ENCODE measurements at regions not wholly inside any gene's neighbourhood (a gene's known extent, or its start where the extent isn't known, plus 50 kb on each side); places are given as distances from the start of the nearest gene placed in this dataset.

DNA sequence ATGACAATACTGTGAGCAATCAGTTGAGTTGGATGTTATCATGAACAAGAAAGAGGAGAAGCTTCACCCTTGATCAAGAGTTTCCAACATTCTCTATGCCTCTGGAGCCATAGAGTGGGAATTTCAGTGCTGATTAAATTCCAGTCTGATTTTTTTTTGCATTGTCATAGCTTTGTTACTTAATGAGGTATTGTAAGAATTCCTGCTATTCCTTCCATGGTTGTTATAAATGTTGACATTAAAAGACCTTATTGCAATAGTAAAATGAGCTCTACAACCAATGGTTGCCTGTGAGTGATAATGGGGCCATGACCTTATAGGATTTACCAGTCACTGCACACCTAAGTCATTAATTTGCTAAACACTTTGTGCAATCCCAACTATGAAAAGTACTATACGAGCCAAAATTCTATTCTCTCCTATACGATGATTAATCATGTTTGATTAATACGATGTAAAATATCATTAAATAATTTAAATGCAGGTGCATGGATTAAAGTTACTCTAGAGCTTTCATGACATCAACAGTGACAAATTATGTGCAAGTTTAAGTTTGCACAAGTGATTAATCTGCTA lies 353.2 kb upstream of the KLF6 start:
- Mint-ChIP-seq H3K9me3 (peaks cover 21% of the 10 kb centered on the region), H3K4me1 (ENCODE audit: low read depth) (peaks cover 19% of the 10 kb centered on the region), H3K27me3 (ENCODE audit: low read depth) (no peaks in the 10 kb centered on the region), H3K36me3 (ENCODE audit: low read depth) (peaks cover 4% of the 10 kb centered on the region), H3K4me3 (no peak overlapping the region), H3K27ac (no peak overlapping the region)
- no peak for DNase-seq
- CTCF ChIA-PET: no interaction called here
- intact Hi-C loops (cut with micrococcal nuclease): no loop called here

DNA sequence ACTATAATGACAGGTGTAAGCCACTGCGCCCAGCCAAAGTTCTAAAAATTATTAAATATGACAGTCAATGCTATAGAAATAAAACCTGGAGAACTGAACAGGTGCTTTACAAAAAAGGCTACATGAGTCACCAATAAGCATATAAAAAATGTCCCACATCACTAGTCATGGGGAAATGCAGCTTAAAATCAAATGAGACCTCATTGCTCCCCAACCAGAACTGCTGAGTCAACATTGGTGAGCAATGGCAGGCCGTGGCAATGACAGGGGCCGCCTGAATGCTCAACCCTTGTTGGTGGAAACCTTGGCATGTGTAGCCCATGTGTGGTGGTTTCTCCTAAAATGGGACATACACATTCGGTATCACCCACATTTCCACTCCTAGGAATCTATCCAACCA lies 352.3 kb upstream of the KLF6 start:
- Mint-ChIP-seq H3K9me3 (peaks cover 21% of the 10 kb centered on the region), H3K27me3 (ENCODE audit: low read depth) (no peaks in the 10 kb centered on the region), H3K4me1 (ENCODE audit: low read depth) (peaks cover 19% of the 10 kb centered on the region), H3K27ac (no peak overlapping the region), H3K4me3 (no peak overlapping the region), H3K36me3 (ENCODE audit: low read depth) (peaks cover 4% of the 10 kb centered on the region)
- intact Hi-C loops (cut with micrococcal nuclease): no loop called here
- CTCF ChIA-PET: no interaction called here
- no peak for DNase-seq

GRCh38 chr10:4136121-4136520 lies 351.1 kb upstream of the KLF6 start:
- Mint-ChIP-seq H3K27ac (no peak overlapping the region), H3K36me3 (ENCODE audit: low read depth) (peaks cover 4% of the 10 kb centered on the region)
- intact Hi-C loops (cut with micrococcal nuclease): no loop called here

DNA sequence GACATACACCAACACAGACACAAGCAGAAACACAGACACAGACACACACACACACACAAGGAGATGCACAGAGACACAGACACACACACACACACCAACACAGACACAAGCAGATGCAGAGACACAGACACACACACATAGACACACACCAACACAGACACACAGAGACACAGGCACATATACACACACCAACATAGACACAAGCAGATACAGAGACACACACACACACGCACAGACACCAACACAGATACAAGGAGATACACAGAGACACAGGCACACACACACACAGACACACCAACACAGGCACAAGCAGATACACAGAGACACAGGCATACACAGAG lies 347.2 kb upstream of the KLF6 start:
- H3K36me3 Mint-ChIP-seq (ENCODE audit: low read depth): no peaks in the 10 kb centered on the region
- DNase-seq: no peak
- no peak overlapping the region for H3K4me3 Mint-ChIP-seq
- H3K9me3 Mint-ChIP-seq: no peaks in the 10 kb centered on the region
- no peak overlapping the region for H3K27ac Mint-ChIP-seq
- H3K27me3 Mint-ChIP-seq (ENCODE audit: low read depth): no peaks in the 10 kb centered on the region
- intact Hi-C loops (cut with micrococcal nuclease): loop anchor here (5.0 kb wide), 4 partner anchors 280 to 1185 kb away; no protein-coding TSS in a partner anchor
- H3K4me1 Mint-ChIP-seq (ENCODE audit: low read depth): peaks cover 26% of the 10 kb centered on the region
- CTCF ChIA-PET: interaction anchor here (0.6 to 0.7 kb wide), 2 partner anchors 348 to 934 kb away, joined by 3 to 4 read pairs; no protein-coding TSS in a partner anchor

More at GRCh38 chr10:4136121-4136520, 351.1 kb upstream of the KLF6 start:
- Mint-ChIP-seq H3K9me3 (peaks cover 12% of the 10 kb centered on the region), H3K4me1 (ENCODE audit: low read depth) (peaks cover 19% of the 10 kb centered on the region), H3K27me3 (ENCODE audit: low read depth) (no peaks in the 10 kb centered on the region), H3K4me3 (no peak overlapping the region)
- CTCF ChIA-PET: no interaction called here
- DNase-seq: no peak

- Mint-ChIP-seq H3K4me3 (no peak overlapping the region), H3K27ac (no peak overlapping the region), H3K36me3 (ENCODE audit: low read depth) (peaks cover under 1% of the 10 kb centered on the region), H3K9me3 (peaks cover 1% of the 10 kb centered on the region), H3K4me1 (ENCODE audit: low read depth) (peaks cover 24% of the 10 kb centered on the region), H3K27me3 (ENCODE audit: low read depth) (no peaks in the 10 kb centered on the region)
- CTCF ChIA-PET: interaction anchor here (0.6 to 0.7 kb wide), 2 partner anchors 348 to 934 kb away, joined by 3 to 4 read pairs; no protein-coding TSS in a partner anchor
- intact Hi-C loops (cut with micrococcal nuclease): loop anchor here (1.0 to 5.0 kb wide), 15 partner anchors 98 to 1184 kb away; no protein-coding TSS in a partner anchor
- peak; percentile 43 for DNase-seq
Measured at GRCh38 chr10:4131407-4132215, 346.6 kb upstream of the KLF6 start.

DNA sequence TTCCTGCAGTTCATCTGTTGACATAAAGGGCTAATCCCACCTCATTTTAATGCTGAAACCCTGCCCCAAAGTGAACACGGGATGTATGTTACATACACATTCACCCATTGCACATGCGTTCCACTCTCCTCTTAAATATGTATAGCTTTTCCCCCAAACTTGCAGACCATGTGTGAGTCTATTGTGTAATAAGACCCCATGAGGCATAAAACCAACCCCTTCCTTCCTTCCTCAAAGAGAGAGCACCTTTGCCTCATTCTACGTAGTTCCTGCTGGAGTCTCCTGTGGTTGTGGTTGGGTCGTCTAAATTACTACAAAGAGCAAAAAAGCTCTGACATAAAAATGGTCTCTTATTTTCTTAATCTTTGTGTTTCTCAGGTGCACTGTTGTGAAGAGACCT lies 345.7 kb upstream of the KLF6 start:
- DNase-seq: no peak
- no peaks in the 10 kb centered on the region for H3K27me3 Mint-ChIP-seq (ENCODE audit: low read depth)
- no peak overlapping the region for H3K4me3 Mint-ChIP-seq
- peaks cover 17% of the 10 kb centered on the region for H3K4me1 Mint-ChIP-seq (ENCODE audit: low read depth)
- peaks cover 2% of the 10 kb centered on the region for H3K9me3 Mint-ChIP-seq
- H3K36me3 Mint-ChIP-seq (ENCODE audit: low read depth): peaks cover 3% of the 10 kb centered on the region
- no peak overlapping the region for H3K27ac Mint-ChIP-seq
- CTCF ChIA-PET: no interaction called here
- intact Hi-C loops (cut with micrococcal nuclease): loop anchor here (1.0 to 5.0 kb wide), 15 partner anchors 97 to 1183 kb away; no protein-coding TSS in a partner anchor

GRCh38 chr10:4129866-4130477 lies 345.0 kb upstream of the KLF6 start:
- H3K9me3 Mint-ChIP-seq: peaks cover 5% of the 10 kb centered on the region
- no peak overlapping the region for H3K4me3 Mint-ChIP-seq
- H3K27ac Mint-ChIP-seq: no peak overlapping the region
- intact Hi-C loops (cut with micrococcal nuclease): loop anchor here (2.0 to 5.0 kb wide), 8 partner anchors 149 to 1183 kb away; no protein-coding TSS in a partner anchor
- H3K27me3 Mint-ChIP-seq (ENCODE audit: low read depth): no peaks in the 10 kb centered on the region
- peaks cover 4% of the 10 kb centered on the region for H3K36me3 Mint-ChIP-seq (ENCODE audit: low read depth)
- no peak for DNase-seq
- CTCF ChIA-PET: no interaction called here
- H3K4me1 Mint-ChIP-seq (ENCODE audit: low read depth): peaks cover 9% of the 10 kb centered on the region

- CTCF ChIA-PET: no interaction called here
- Mint-ChIP-seq H3K4me1 (ENCODE audit: low read depth) (peaks cover 7% of the 10 kb centered on the region), H3K36me3 (ENCODE audit: low read depth) (peaks cover 9% of the 10 kb centered on the region), H3K27ac (no peak overlapping the region), H3K4me3 (no peak overlapping the region), H3K9me3 (peaks cover 12% of the 10 kb centered on the region), H3K27me3 (ENCODE audit: low read depth) (no peaks in the 10 kb centered on the region)
- intact Hi-C loops (cut with micrococcal nuclease): no loop called here
- DNase-seq: no peak
Measured at GRCh38 chr10:4127518-4128315, 342.7 kb upstream of the KLF6 start.

- peaks cover 15% of the 10 kb centered on the region for H3K4me1 Mint-ChIP-seq (ENCODE audit: low read depth)
- no peak for DNase-seq
- no peak overlapping the region for H3K27ac Mint-ChIP-seq
- H3K9me3 Mint-ChIP-seq: peaks cover 12% of the 10 kb centered on the region
- CTCF ChIA-PET: no interaction called here
- intact Hi-C loops (cut with micrococcal nuclease): no loop called here
- H3K36me3 Mint-ChIP-seq (ENCODE audit: low read depth): peaks cover 9% of the 10 kb centered on the region
- no peak overlapping the region for H3K4me3 Mint-ChIP-seq
- peaks cover 1% of the 10 kb centered on the region for H3K27me3 Mint-ChIP-seq (ENCODE audit: low read depth)
Measured at GRCh38 chr10:4125776-4126175, 340.8 kb upstream of the KLF6 start.

DNA sequence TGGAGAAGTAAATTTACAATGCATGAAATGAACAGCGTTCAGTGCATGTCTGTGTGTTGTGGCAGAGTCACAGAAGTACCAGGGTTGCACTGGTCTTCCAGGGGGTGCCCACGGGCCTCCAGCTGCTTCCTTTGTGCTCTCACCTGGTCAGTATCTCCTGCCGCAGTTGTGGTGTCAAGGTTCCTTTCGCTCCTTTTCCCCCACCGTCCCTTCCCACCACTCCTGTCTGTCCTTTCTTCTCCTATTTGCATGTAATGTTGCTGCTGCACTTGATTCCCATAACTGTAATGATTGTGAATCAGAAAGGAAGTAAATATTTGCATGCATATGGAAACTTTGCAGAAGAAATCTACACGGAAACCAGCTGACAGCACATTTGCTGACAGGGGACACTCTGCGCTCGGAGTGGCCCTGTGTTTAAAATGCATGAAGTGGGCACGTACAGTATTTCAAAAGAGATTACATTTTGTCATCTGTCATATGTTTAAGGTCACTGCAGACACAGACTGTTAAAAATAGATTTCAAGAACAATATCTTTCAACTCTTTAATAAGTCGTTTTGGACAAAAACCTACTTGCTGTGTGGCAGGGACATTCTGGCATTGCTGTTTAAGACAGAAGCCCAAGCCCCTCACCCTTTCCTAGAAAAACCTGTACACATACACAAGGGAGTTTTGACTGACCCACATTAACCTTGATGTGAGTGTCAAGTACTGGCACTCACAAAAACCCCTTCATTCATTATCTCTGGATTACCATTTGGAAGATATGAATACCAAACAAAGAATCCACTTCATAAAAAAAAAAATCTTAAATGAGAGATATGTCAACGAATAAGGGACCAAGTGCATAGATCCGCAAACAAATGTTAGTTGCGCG lies 336.7 kb upstream of the KLF6 start:
- H3K9me3 Mint-ChIP-seq: peaks cover 10% of the 10 kb centered on the region
- peaks cover 9% of the 10 kb centered on the region for H3K36me3 Mint-ChIP-seq (ENCODE audit: low read depth)
- peaks cover 8% of the 10 kb centered on the region for H3K4me1 Mint-ChIP-seq (ENCODE audit: low read depth)
- no peak overlapping the region for H3K27ac Mint-ChIP-seq
- no peak for DNase-seq
- CTCF ChIA-PET: no interaction called here
- peaks cover 1% of the 10 kb centered on the region for H3K27me3 Mint-ChIP-seq (ENCODE audit: low read depth)
- H3K4me3 Mint-ChIP-seq: peak overlapping the region; percentile 45
- intact Hi-C loops (cut with micrococcal nuclease): no loop called here

DNA sequence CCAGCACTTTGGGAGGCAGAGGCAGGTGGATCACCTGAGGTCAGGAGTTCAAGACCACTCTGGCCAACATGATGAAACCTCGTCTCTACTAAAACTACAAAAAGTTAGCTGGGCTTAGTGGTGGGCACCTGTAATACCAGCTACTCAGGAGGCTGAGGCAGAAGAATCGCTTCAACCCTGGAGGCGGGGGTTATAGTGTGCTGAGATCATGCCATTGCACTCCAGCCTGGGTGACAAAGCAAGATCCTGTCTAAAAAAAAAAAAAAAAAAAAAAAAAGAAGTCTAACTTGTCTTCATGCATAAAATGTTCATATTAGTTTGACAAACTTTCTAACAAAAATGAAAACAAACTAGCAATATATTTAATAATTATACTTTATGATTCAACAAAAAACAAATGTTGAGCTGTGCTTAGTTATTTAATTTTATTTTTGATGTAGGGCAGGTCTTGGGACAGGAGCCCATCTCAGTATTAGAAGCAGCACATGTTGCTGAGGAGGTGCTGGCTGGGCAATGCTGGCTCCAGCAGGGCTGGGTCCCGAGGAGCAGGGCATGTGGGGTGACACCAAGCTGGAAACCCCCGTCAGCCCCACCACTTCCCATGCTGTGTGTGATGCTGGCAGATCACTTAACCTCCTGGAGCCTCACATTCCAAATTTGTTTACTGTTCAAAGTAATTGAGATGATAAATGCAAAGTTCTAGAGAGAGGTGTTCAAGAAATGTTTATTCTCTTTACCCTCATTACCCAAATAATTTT lies 335.3 kb upstream of the KLF6 start:
- peaks cover 8% of the 10 kb centered on the region for H3K9me3 Mint-ChIP-seq
- H3K4me3 Mint-ChIP-seq: no peak overlapping the region
- CTCF ChIA-PET: interaction anchor here (0.8 kb wide), 1 partner anchor 76 kb away, joined by 3 read pairs; no protein-coding TSS in a partner anchor
- peaks cover 6% of the 10 kb centered on the region for H3K36me3 Mint-ChIP-seq (ENCODE audit: low read depth)
- H3K4me1 Mint-ChIP-seq (ENCODE audit: low read depth): peaks cover 8% of the 10 kb centered on the region
- H3K27me3 Mint-ChIP-seq (ENCODE audit: low read depth): peaks cover 1% of the 10 kb centered on the region
- no peak for DNase-seq
- intact Hi-C loops (cut with micrococcal nuclease): no loop called here
- H3K27ac Mint-ChIP-seq: no peak overlapping the region

Measured in activated naive CD4-positive, alpha-beta T cell treated with anti-CD3 and anti-CD28 coated beads for 36 hours (primary cell).